NCI-H69 (cell line): ENCODE measurements at regions not wholly inside any gene's neighbourhood (a gene's known extent, or its start where the extent isn't known, plus 50 kb on each side); places are given as distances from the start of the nearest gene placed in this dataset.
"Not testable (repeated sequence)": the region's sequence is repeated elsewhere in the genome, so short reads cannot be mapped to it uniquely, and the experiment has no call there.

Experiments
- DNase-seq: peaks from one replicate; lab custom pipeline; 2025; lab: John Stamatoyannopoulos, UW

GRCh38 chr3:154668187-154668586 is 238.2 kb upstream of the GPR149 start:
- no peak for DNase-seq

- no peak for DNase-seq
Measured at GRCh38 chr3:154666542-154666941, 236.6 kb upstream of the GPR149 start.

GRCh38 chr3:154664714-154665113 is 234.7 kb upstream of the GPR149 start:
- no peak for DNase-seq

- DNase-seq: no peak
Measured at GRCh38 chr3:154662851-154663250, 232.9 kb upstream of the GPR149 start.

- no peak for DNase-seq
Measured at GRCh38 chr3:154660811-154661210, 230.8 kb upstream of the GPR149 start.

- DNase-seq: no peak
Measured at GRCh38 chr3:154658000-154658399, 228.0 kb upstream of the GPR149 start.

GRCh38 chr3:154657218-154657617 is 227.2 kb upstream of the GPR149 start:
- no peak for DNase-seq

- no peak for DNase-seq
Measured at GRCh38 chr3:154656486-154656885, 226.5 kb upstream of the GPR149 start.

- no peak for DNase-seq
Measured at GRCh38 chr3:154642145-154642544, 212.2 kb upstream of the GPR149 start.

- no peak for DNase-seq
Measured at GRCh38 chr3:154625756-154626155, 195.8 kb upstream of the GPR149 start.

- DNase-seq: not testable (repeated sequence)
Measured at GRCh38 chr3:154619621-154620020, 189.6 kb upstream of the GPR149 start.

- DNase-seq: no peak
Measured at GRCh38 chr3:154616298-154616697, 186.3 kb upstream of the GPR149 start.

- DNase-seq: no peak
Measured at GRCh38 chr3:154615471-154615870, 185.5 kb upstream of the GPR149 start.

GRCh38 chr3:154614601-154615000 is 184.6 kb upstream of the GPR149 start:
- no peak for DNase-seq

GRCh38 chr3:154614078-154614477 is 184.1 kb upstream of the GPR149 start:
- no peak for DNase-seq

GRCh38 chr3:154602241-154602640 is 172.3 kb upstream of the GPR149 start:
- DNase-seq: no peak

- no peak for DNase-seq
Measured at GRCh38 chr3:154598166-154598565, 168.2 kb upstream of the GPR149 start.

- DNase-seq: no peak
Measured at GRCh38 chr3:154590675-154591384, 160.8 kb upstream of the GPR149 start.

GRCh38 chr3:154588831-154589230 is 158.8 kb upstream of the GPR149 start:
- no peak for DNase-seq

GRCh38 chr3:154584974-154585373 is 155.0 kb upstream of the GPR149 start:
- no peak for DNase-seq

GRCh38 chr3:154584041-154584440 is 154.1 kb upstream of the GPR149 start:
- DNase-seq: no peak

GRCh38 chr3:154583086-154583634 is 153.2 kb upstream of the GPR149 start:
- DNase-seq: no peak

- no peak for DNase-seq
Measured at GRCh38 chr3:154582501-154582900, 152.5 kb upstream of the GPR149 start.
